NB4 (cell line): ENCODE measurements at regions not wholly inside any gene's neighbourhood (a gene's known extent, or its start where the extent isn't known, plus 50 kb on each side); places are given as distances from the start of the nearest gene placed in this dataset.

ENCODE experiments used
- DNase-seq: peaks from one replicate; pipeline ENCODE4 v3.0.0; 2010; ENCODE audit warnings: low read depth
- H3K4me3 ChIP-seq: one replicate; pipeline ENCODE4 v1.5.1; 2011; ENCODE audit warnings: mild to moderate bottlenecking, low read depth, low read length, moderate library complexity
- CTCF ChIP-seq: IDR thresholded peaks from one replicate; pipeline ENCODE4 v1.5.1; 2012; ENCODE audit warnings: low read depth, low read length
- MAX ChIP-seq: IDR thresholded peaks from 2 replicates; pipeline ENCODE4 v1.6.1; 2011; ENCODE audit warnings: low read depth, low read length
- MYC ChIP-seq: IDR thresholded peaks from 2 replicates; pipeline ENCODE4 v1.6.1; 2011; ENCODE audit warnings: low read depth, low read length
- POLR2A ChIP-seq: IDR thresholded peaks from 2 replicates; pipeline ENCODE4 v1.6.1; 2011; ENCODE audit warnings: mild to moderate bottlenecking; ENCODE audit not compliant: insufficient read length; ENCODE audit errors: extremely low read depth

GRCh38 chr3:4062621-4063020 is 240.5 kb upstream of the SETMAR start:
- H3K4me3 ChIP-seq, result no peak overlapping the region
- no peak for DNase-seq
- TF ChIP-seq POLR2A (no peak), MAX (no peak), CTCF (no peak)

GRCh38 chr3:4063916-4064574 is 239.1 kb upstream of the SETMAR start:
- no peak for TF ChIP-seq CTCF
- TF ChIP-seq MYC, result no peak
- no peak for TF ChIP-seq MAX
- no peak for TF ChIP-seq POLR2A
- no peak overlapping the region for H3K4me3 ChIP-seq
- DNase-seq, result no peak

GRCh38 chr3:4065085-4065484 is 238.1 kb upstream of the SETMAR start:
- DNase-seq, result no peak
- no peak for TF ChIP-seq MYC
- TF ChIP-seq POLR2A, result no peak
- no peak for TF ChIP-seq CTCF
- no peak for TF ChIP-seq MAX
- no peak overlapping the region for H3K4me3 ChIP-seq

- TF ChIP-seq CTCF, result no peak
- no peak for TF ChIP-seq POLR2A
- TF ChIP-seq MAX, result no peak
- no peak for TF ChIP-seq MYC
- no peak for DNase-seq
- H3K4me3 ChIP-seq, result no peak overlapping the region
These were observed 237.6 kb upstream of the SETMAR start for GRCh38 chr3:4065554-4065953.

GRCh38 chr3:4067893-4068292 is 235.3 kb upstream of the SETMAR start:
- no peak overlapping the region for H3K4me3 ChIP-seq
- TF ChIP-seq MYC (no peak), MAX (no peak), CTCF (no peak), POLR2A (no peak)
- no peak for DNase-seq

GRCh38 chr3:4069796-4070195 is 233.4 kb upstream of the SETMAR start:
- no peak for DNase-seq
- no peak for TF ChIP-seq POLR2A
- H3K4me3 ChIP-seq, result no peak overlapping the region
